ELF-1 (cell line): ENCODE measurements at regions not wholly inside any gene's neighbourhood (a gene's known extent, or its start where the extent isn't known, plus 50 kb on each side); places are given as distances from the start of the nearest gene placed in this dataset.
"Not testable (repeated sequence)": the region's sequence is repeated elsewhere in the genome, so short reads cannot be mapped to it uniquely, and the experiment has no call there.

Source experiments
- DNase-seq: peaks from one replicate; pipeline ENCODE4 v3.0.0-alpha.2; 2016; ENCODE audit warnings: low read depth, low spot score

- no peak for DNase-seq
These were observed 239.1 kb downstream of the THBS2 start for GRCh38 chr6:169014211-169015197.

GRCh38 chr6:169009628-169010027, 244.0 kb downstream of the THBS2 start:
- no peak for DNase-seq

GRCh38 chr6:169008641-169009257, 244.9 kb downstream of the THBS2 start:
- DNase-seq: no peak

- no peak for DNase-seq
These were observed 248.5 kb downstream of the THBS2 start for GRCh38 chr6:169005166-169005565.

- no peak for DNase-seq
These were observed 253.6 kb downstream of the THBS2 start for GRCh38 chr6:169000022-169000421.

GRCh38 chr6:168999392-168999791, 254.3 kb downstream of the THBS2 start:
- DNase-seq: no peak

- no peak for DNase-seq
These were observed 257.4 kb downstream of the THBS2 start for GRCh38 chr6:168996356-168996625.

- no peak for DNase-seq
These were observed 257.9 kb downstream of the THBS2 start for GRCh38 chr6:168995526-168996355.

- no peak for DNase-seq
These were observed 258.7 kb downstream of the THBS2 start for GRCh38 chr6:168994956-168995355.

- no peak for DNase-seq
These were observed 261.1 kb downstream of the THBS2 start for GRCh38 chr6:168992446-168993144.

- not testable (repeated sequence) for DNase-seq
These were observed 262.0 kb downstream of the THBS2 start for GRCh38 chr6:168991695-168992094.

GRCh38 chr6:168990019-168990751, 263.5 kb downstream of the THBS2 start:
- no peak for DNase-seq

GRCh38 chr6:168989421-168989820, 264.2 kb downstream of the THBS2 start:
- no peak for DNase-seq

- no peak for DNase-seq
These were observed 264.8 kb downstream of the THBS2 start for GRCh38 chr6:168988801-168989200.

GRCh38 chr6:168988280-168988679, 265.4 kb downstream of the THBS2 start:
- DNase-seq: no peak

- no peak for DNase-seq
These were observed 267.9 kb downstream of the THBS2 start for GRCh38 chr6:168985705-168986104.

- DNase-seq: no peak
These were observed 269.7 kb downstream of the THBS2 start for GRCh38 chr6:168983925-168984324.

- DNase-seq: no peak
These were observed 272.5 kb downstream of the THBS2 start for GRCh38 chr6:168981187-168981586.

- DNase-seq: peak; percentile 41
These were observed 274.4 kb downstream of the THBS2 start for GRCh38 chr6:168979254-168979653.

GRCh38 chr6:168972128-168972527, 281.5 kb downstream of the THBS2 start:
- no peak for DNase-seq

- DNase-seq: no peak
These were observed 282.1 kb downstream of the THBS2 start for GRCh38 chr6:168971549-168971948.
